ENCODE measurements at regions not wholly inside any gene's neighbourhood (a gene's known extent, or its start where the extent isn't known, plus 50 kb on each side); places are given as distances from the start of the nearest gene placed in this dataset.
"Not testable (repeated sequence)": the region's sequence is repeated elsewhere in the genome, so short reads cannot be mapped to it uniquely, and the experiment has no call there.

- no peak for DNase-seq (ENCODE audit: low read depth)
Measured at GRCh38 chr6:106800379-106800778, 171.0 kb downstream of the QRSL1 start.

GRCh38 chr6:106799031-106799894, 169.9 kb downstream of the QRSL1 start:
- no peak for DNase-seq (ENCODE audit: low read depth)

- no peak for DNase-seq (ENCODE audit: low read depth)
Measured at GRCh38 chr6:106797186-106797585, 167.8 kb downstream of the QRSL1 start.

- DNase-seq (ENCODE audit: low read depth) = no peak
Measured at GRCh38 chr6:106796781-106797180, 167.4 kb downstream of the QRSL1 start.

- no peak for DNase-seq (ENCODE audit: low read depth)
Measured at GRCh38 chr6:106794129-106794528, 164.8 kb downstream of the QRSL1 start.

- DNase-seq (ENCODE audit: low read depth) = no peak
Measured at GRCh38 chr6:106792536-106793236, 163.3 kb downstream of the QRSL1 start.

GRCh38 chr6:106790935-106791334, 161.6 kb downstream of the QRSL1 start:
- no peak for DNase-seq (ENCODE audit: low read depth)

GRCh38 chr6:106790149-106790770, 160.9 kb downstream of the QRSL1 start:
- no peak for DNase-seq (ENCODE audit: low read depth)

- no peak for DNase-seq (ENCODE audit: low read depth)
Measured at GRCh38 chr6:106789428-106790148, 160.2 kb downstream of the QRSL1 start.

- no peak for DNase-seq (ENCODE audit: low read depth)
Measured at GRCh38 chr6:106788761-106789160, 159.4 kb downstream of the QRSL1 start.

GRCh38 chr6:106787327-106788196, 158.2 kb downstream of the QRSL1 start:
- DNase-seq (ENCODE audit: low read depth) = no peak

- no peak for DNase-seq (ENCODE audit: low read depth)
Measured at GRCh38 chr6:106785298-106785697, 155.9 kb downstream of the QRSL1 start.

- no peak for DNase-seq (ENCODE audit: low read depth)
Measured at GRCh38 chr6:106783640-106784566, 154.5 kb downstream of the QRSL1 start.

- no peak for DNase-seq (ENCODE audit: low read depth)
Measured at GRCh38 chr6:106782536-106783285, 153.3 kb downstream of the QRSL1 start.

- not testable (repeated sequence) for DNase-seq (ENCODE audit: low read depth)
Measured at GRCh38 chr6:106779552-106779951, 150.2 kb downstream of the QRSL1 start.

GRCh38 chr6:106778943-106779342, 149.6 kb downstream of the QRSL1 start:
- DNase-seq (ENCODE audit: low read depth) = no peak

GRCh38 chr6:106773996-106774629, 144.7 kb downstream of the QRSL1 start:
- DNase-seq (ENCODE audit: low read depth) = no peak

GRCh38 chr6:106773522-106773921, 144.1 kb downstream of the QRSL1 start:
- no peak for DNase-seq (ENCODE audit: low read depth)

Measured in forelimb muscle (tissue), 1 donor.